HG03520 (cell line): ENCODE measurements at regions not wholly inside any gene's neighbourhood (a gene's known extent, or its start where the extent isn't known, plus 50 kb on each side); places are given as distances from the start of the nearest gene placed in this dataset.
"Not testable (repeated sequence)": the region's sequence is repeated elsewhere in the genome, so short reads cannot be mapped to it uniquely, and the experiment has no call there.

Experiments used
- ATAC-seq: cut with Tn5 transposase; IDR thresholded peaks from one replicate; pipeline ENCODE4 v1.9.1; 2021; ENCODE audit warnings: mild to moderate bottlenecking, moderate library complexity; ENCODE audit not compliant: unreplicated experiment

GRCh38 chr5:171706736-171707441, 78.7 kb upstream of the SMIM23 start:
- no peak for ATAC-seq

GRCh38 chr5:171707442-171707792, 78.2 kb upstream of the SMIM23 start:
- no peak for ATAC-seq

GRCh38 chr5:171709930-171710329, 75.7 kb upstream of the SMIM23 start:
- no peak for ATAC-seq

GRCh38 chr5:171710451-171711024, 75.1 kb upstream of the SMIM23 start:
- ATAC-seq = no peak

- no peak for ATAC-seq
Measured at GRCh38 chr5:171711571-171711970, 74.0 kb upstream of the SMIM23 start.

- no peak for ATAC-seq
Measured at GRCh38 chr5:171712616-171713015, 73.0 kb upstream of the SMIM23 start.

GRCh38 chr5:171713152-171713551, 72.5 kb upstream of the SMIM23 start:
- no peak for ATAC-seq

GRCh38 chr5:171714261-171714660, 71.4 kb upstream of the SMIM23 start:
- no peak for ATAC-seq

- ATAC-seq = no peak
Measured at GRCh38 chr5:171714851-171715250, 70.8 kb upstream of the SMIM23 start.

GRCh38 chr5:171715551-171715950, 70.1 kb upstream of the SMIM23 start:
- ATAC-seq = no peak

GRCh38 chr5:171720086-171720485, 65.5 kb upstream of the SMIM23 start:
- ATAC-seq = no peak

- no peak for ATAC-seq
Measured at GRCh38 chr5:171721464-171721863, 64.2 kb upstream of the SMIM23 start.

GRCh38 chr5:171724468-171725204, 61.0 kb upstream of the SMIM23 start:
- ATAC-seq = no peak

GRCh38 chr5:171725205-171725601, 60.4 kb upstream of the SMIM23 start:
- no peak for ATAC-seq

- not testable (repeated sequence) for ATAC-seq
Measured at GRCh38 chr5:171726819-171727218, 58.8 kb upstream of the SMIM23 start.

- ATAC-seq = no peak
Measured at GRCh38 chr5:171728686-171729085, 56.9 kb upstream of the SMIM23 start.
